Natural killer cell (primary cell): ENCODE measurements at regions not wholly inside any gene's neighbourhood (a gene's known extent, or its start where the extent isn't known, plus 50 kb on each side); places are given as distances from the start of the nearest gene placed in this dataset.
"Not testable (repeated sequence)": the region's sequence is repeated elsewhere in the genome, so short reads cannot be mapped to it uniquely, and the experiment has no call there.

Source experiments
- ATAC-seq, 3 donors: fragments of 150-1000 bp in 2 of 3; fragments of 200-7000 bp in 1 of 3; cut with Tn5 transposase; 1 replicate in 1 of 3; 2 replicates in 2 of 3; pipeline ENCODE4 v1.10.0; 2021; ENCODE audit warnings: mild to moderate bottlenecking in 2 of 3, moderate library complexity in 2 of 3
- DNase-seq, 2 donors: peaks; one replicate each; pipeline versions ENCODE4 v3.0.0 to v3.0.0-alpha.2; 2013 to 2021; ENCODE audit warnings: mixed read lengths in 1 of 2
- H3K27ac ChIP-seq: one replicate; pipeline ENCODE4 v1.5.1; 2013; ENCODE audit warnings: mild to moderate bottlenecking, low read length
- H3K27me3 ChIP-seq: one replicate; pipeline ENCODE4 v1.6.1; 2013; ENCODE audit warnings: low read length; ENCODE audit not compliant: control insufficient read depth, insufficient read depth
- H3K36me3 ChIP-seq: one replicate; pipeline ENCODE4 v1.6.1; 2013; ENCODE audit warnings: low read length; ENCODE audit not compliant: control insufficient read depth, insufficient read depth
- H3K4me1 ChIP-seq: one replicate; pipeline ENCODE4 v1.6.1; 2013; ENCODE audit warnings: low read length; ENCODE audit not compliant: control insufficient read depth, insufficient read depth
- H3K4me3 ChIP-seq: one replicate; pipeline ENCODE4 v1.5.1; 2013; ENCODE audit warnings: low read length
- H3K9me3 ChIP-seq: one replicate; pipeline ENCODE4 v1.6.1; 2013; ENCODE audit warnings: low read length; ENCODE audit not compliant: control insufficient read depth, insufficient read depth
- H3K27ac Mint-ChIP-seq, 2 donors: one replicate each; pipeline ENCODE4 v1.8.0; 2022; ENCODE audit warnings: mild to moderate bottlenecking in 2 of 2, mixed read lengths in 2 of 2, moderate library complexity in 1 of 2
- H3K27me3 Mint-ChIP-seq, 2 donors: one replicate each; pipeline ENCODE4 v1.8.0; 2022; ENCODE audit warnings: low read depth in 2 of 2, mixed read lengths in 2 of 2
- H3K36me3 Mint-ChIP-seq: one replicate; pipeline ENCODE4 v1.8.0; 2022; ENCODE audit warnings: mixed read lengths
- H3K4me1 Mint-ChIP-seq, 2 donors: one replicate each; pipeline ENCODE4 v1.8.0; 2022; ENCODE audit warnings: mixed read lengths in 2 of 2
- H3K4me3 Mint-ChIP-seq: one replicate; pipeline ENCODE4 v1.8.0; 2022; ENCODE audit warnings: mild to moderate bottlenecking, moderate library complexity, mixed read lengths
- H3K9me3 Mint-ChIP-seq, 2 donors: one replicate each; pipeline ENCODE4 v1.8.0; 2022; ENCODE audit warnings: mixed read lengths in 2 of 2
- CTCF ChIP-seq: fragments of 200-600 bp; IDR thresholded peaks from one replicate; pipeline ENCODE4 v1.8.0; 2022; ENCODE audit warnings: antibody characterized with exemption
- WGBS: methylation state at CpG from one replicate; pipeline ENCODE4 v1.1.7; 2013; ENCODE audit warnings: missing lambda C conversion rate; ENCODE audit not compliant: insufficient coverage; 5-methylcytosine and 5-hydroxymethylcytosine counted together
- intact Hi-C: fragments of 100-400 bp; cut with micrococcal nuclease; formaldehyde crosslinking; loops from one replicate; pipeline ENCODE4 v1.14.2; 2022

- no peak for DNase-seq
Observed at GRCh38 chr6:27667016-27667656, 194.2 kb upstream of the ZNF184 start.

GRCh38 chr6:27662769-27663168, 189.9 kb upstream of the ZNF184 start:
- Mint-ChIP-seq H3K9me3 (peaks cover under 1 to 2% of the 10 kb centered on the region in 2 donors), H3K4me3 (no peak overlapping the region), H3K27ac (no peak overlapping the region), H3K27me3 (peaks cover 32 to 35% of the 10 kb centered on the region in 2 donors), H3K36me3 (peaks cover 9% of the 10 kb centered on the region), H3K4me1 (peaks cover 2 to 3% of the 10 kb centered on the region in 2 donors)
- H3K9me3 ChIP-seq: peaks cover 4% of the 10 kb centered on the region
- H3K27ac ChIP-seq: no peak overlapping the region
- intact Hi-C loops: no loop called here
- H3K36me3 ChIP-seq: no peaks in the 10 kb centered on the region
- DNase-seq (no peak), ATAC-seq (no peak)
- WGBS: 43% methylated on average over 1 of the region's 1 CpG
- no peak for TF ChIP-seq CTCF
- peaks cover 23% of the 10 kb centered on the region for H3K27me3 ChIP-seq
- no peaks in the 10 kb centered on the region for H3K4me1 ChIP-seq
- no peak overlapping the region for H3K4me3 ChIP-seq

More at GRCh38 chr6:27667016-27667656, 194.2 kb upstream of the ZNF184 start:
- H3K9me3 ChIP-seq: peaks cover 23% of the 10 kb centered on the region
- Mint-ChIP-seq H3K36me3 (peaks cover 27% of the 10 kb centered on the region), H3K27ac (no peak overlapping the region), H3K4me1 (peaks cover 24 to 25% of the 10 kb centered on the region in 2 donors), H3K27me3 (peaks cover 64 to 74% of the 10 kb centered on the region in 2 donors), H3K9me3 (peaks cover 2% of the 10 kb centered on the region in 2 donors), H3K4me3 (no peak overlapping the region)
- ATAC-seq: no peak
- H3K27me3 ChIP-seq: peaks cover 67% of the 10 kb centered on the region
- H3K36me3 ChIP-seq: no peaks in the 10 kb centered on the region
- H3K27ac ChIP-seq: no peak overlapping the region
- 12% methylated on average over 14 of the region's 14 CpGs for WGBS
- intact Hi-C loops: no loop called here
- TF ChIP-seq CTCF: no peak
- peaks cover 13% of the 10 kb centered on the region for H3K4me1 ChIP-seq
- no peak overlapping the region for H3K4me3 ChIP-seq

GRCh38 chr6:27662212-27662611, 189.3 kb upstream of the ZNF184 start:
- not testable (repeated sequence) for H3K4me1 Mint-ChIP-seq
- 93% methylated on average over 5 of the region's 5 CpGs for WGBS

DNA sequence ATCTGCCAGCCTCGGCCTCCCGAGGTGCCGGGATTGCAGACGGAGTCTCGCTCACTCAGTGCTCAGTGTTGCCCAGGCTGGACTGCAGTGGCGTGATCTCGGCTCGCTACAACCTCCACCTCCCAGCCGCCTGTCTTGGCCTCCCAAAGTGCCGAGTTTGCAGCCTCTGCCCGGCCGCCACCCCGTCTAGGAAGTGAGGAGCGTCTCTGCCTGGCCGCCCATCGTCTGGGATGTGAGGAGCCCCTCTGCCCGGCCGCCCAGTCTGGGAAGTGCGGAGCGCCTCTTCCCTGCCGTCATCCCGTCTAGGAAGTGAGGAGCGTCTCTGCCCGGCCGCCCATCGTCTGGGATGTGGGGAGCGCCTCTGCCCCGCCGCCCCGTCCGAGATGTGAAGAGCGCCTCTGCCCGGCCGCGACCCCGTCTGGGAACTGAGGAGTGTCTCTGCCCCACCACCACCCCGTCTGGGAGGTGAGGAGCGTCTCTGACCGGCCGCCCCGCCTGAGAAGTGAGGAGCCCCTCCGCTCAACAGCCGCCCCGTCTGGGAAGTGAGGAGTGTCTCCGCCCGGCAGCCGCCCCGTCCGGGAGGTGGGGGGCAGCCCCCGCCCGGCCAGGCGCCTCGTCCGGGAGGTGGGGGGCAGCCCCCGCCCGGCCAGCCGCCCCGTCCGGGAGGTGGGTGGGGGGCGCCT, 180.4 kb upstream of the ZNF184 start:
- H3K27ac ChIP-seq, H3K4me3 ChIP-seq, H3K36me3 Mint-ChIP-seq, H3K36me3 ChIP-seq, DNase-seq, intact Hi-C loops, H3K9me3 ChIP-seq, H3K27ac Mint-ChIP-seq, H3K4me1 ChIP-seq, H3K4me3 Mint-ChIP-seq, H3K4me1 Mint-ChIP-seq, H3K9me3 Mint-ChIP-seq, ATAC-seq: not testable (repeated sequence)
- H3K27me3 Mint-ChIP-seq: peaks cover 43 to 48% of the 10 kb centered on the region in 2 donors
- peaks cover 15% of the 10 kb centered on the region for H3K27me3 ChIP-seq
- 44% methylated on average over 60 of the region's 60 CpGs for WGBS

More at GRCh38 chr6:27662212-27662611, 189.3 kb upstream of the ZNF184 start:
- peaks cover 26 to 30% of the 10 kb centered on the region in 2 donors for H3K27me3 Mint-ChIP-seq
- H3K4me3 ChIP-seq, ATAC-seq, H3K36me3 ChIP-seq, H3K4me1 ChIP-seq, H3K27ac ChIP-seq, H3K9me3 ChIP-seq, DNase-seq, H3K27ac Mint-ChIP-seq, H3K4me3 Mint-ChIP-seq, intact Hi-C loops, H3K36me3 Mint-ChIP-seq, H3K9me3 Mint-ChIP-seq: not testable (repeated sequence)
- H3K27me3 ChIP-seq: peaks cover 18% of the 10 kb centered on the region
